Peyer's patch (tissue), 4 donors: ENCODE measurements at regions not wholly inside any gene's neighbourhood (a gene's known extent, or its start where the extent isn't known, plus 50 kb on each side); places are given as distances from the start of the nearest gene placed in this dataset.

Source experiments
- POLR2A ChIP-seq, 2 donors: fragments of 450-650 bp; IDR thresholded peaks; one replicate each; pipeline ENCODE4 v1.5.1; 2017; ENCODE audit warnings: antibody characterized with exemption in 2 of 2, mild to moderate bottlenecking in 2 of 2, moderate library complexity in 2 of 2
- TF ChIP-seq, protein P1 (sequence below), 6 experiments: fragments of 450-650 bp in 4 of 6; fragments of 200-600 bp in 2 of 6; sonication (generic) in 1 of 6; IDR thresholded peaks; one replicate each; pipeline ENCODE4 v1.5.1; 2017 to 2019; ENCODE audit warnings: antibody characterized with exemption in 6 of 6, mild to moderate bottlenecking in 3 of 6, moderate library complexity in 1 of 6

DNA sequence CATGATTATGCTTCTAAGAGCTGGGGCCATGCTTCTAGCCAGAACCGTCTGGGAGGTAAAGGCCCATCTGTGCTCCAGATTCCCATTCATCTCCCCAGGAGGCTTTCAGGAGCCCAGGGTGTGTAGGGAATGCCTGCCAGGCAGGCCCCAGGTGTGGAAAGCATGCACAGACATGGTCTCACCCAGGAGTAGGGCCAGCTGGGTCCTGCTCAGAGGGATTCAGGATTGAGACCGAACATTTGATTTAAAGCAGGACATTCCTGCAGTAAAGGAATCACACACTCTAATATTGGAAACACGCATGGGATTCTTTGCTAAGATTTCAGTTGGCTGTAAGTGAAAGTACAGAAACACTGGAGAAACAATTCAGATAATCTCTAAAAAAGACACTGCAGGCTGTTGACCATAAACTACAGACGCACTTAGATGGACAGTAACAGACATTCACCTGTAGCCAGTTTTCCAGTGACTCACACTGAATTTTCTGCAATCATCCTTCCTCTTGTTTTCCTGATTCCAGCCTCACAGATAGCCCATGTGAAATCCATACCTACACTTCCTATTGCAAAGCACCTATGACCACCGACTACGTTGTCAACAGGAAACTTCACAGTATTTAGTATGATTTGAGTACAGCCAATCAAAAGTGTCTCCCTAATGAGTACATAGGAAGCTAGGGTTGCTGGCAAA, 257.8 kb downstream of the TBC1D4 start:
- TF ChIP-seq POLR2A (IDR thresholded peaks at IDR 0.05) = no peak
- TF ChIP-seq, protein P1, sequence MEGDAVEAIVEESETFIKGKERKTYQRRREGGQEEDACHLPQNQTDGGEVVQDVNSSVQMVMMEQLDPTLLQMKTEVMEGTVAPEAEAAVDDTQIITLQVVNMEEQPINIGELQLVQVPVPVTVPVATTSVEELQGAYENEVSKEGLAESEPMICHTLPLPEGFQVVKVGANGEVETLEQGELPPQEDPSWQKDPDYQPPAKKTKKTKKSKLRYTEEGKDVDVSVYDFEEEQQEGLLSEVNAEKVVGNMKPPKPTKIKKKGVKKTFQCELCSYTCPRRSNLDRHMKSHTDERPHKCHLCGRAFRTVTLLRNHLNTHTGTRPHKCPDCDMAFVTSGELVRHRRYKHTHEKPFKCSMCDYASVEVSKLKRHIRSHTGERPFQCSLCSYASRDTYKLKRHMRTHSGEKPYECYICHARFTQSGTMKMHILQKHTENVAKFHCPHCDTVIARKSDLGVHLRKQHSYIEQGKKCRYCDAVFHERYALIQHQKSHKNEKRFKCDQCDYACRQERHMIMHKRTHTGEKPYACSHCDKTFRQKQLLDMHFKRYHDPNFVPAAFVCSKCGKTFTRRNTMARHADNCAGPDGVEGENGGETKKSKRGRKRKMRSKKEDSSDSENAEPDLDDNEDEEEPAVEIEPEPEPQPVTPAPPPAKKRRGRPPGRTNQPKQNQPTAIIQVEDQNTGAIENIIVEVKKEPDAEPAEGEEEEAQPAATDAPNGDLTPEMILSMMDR (IDR thresholded peaks at IDR 0.05) = no peak
